SU-DHL-6 (cell line): ENCODE measurements at regions not wholly inside any gene's neighbourhood (a gene's known extent, or its start where the extent isn't known, plus 50 kb on each side); places are given as distances from the start of the nearest gene placed in this dataset.

ENCODE experiments used
- H2AFZ ChIP-seq: fragments of 200-600 bp; sonication (generic); 2 replicates; pipeline ENCODE4 v1.6.1; 2014; ENCODE audit warnings: low read depth, mild to moderate bottlenecking, moderate library complexity, mixed read lengths, antibody characterized with exemption, low read length; ENCODE audit not compliant: severe bottlenecking
- H3F3A ChIP-seq: fragments of 200-600 bp; shearing (Covaris generic); 2 replicates; pipeline ENCODE4 v1.6.0; 2016; ENCODE audit warnings: antibody characterized with exemption, mild to moderate bottlenecking; ENCODE audit not compliant: insufficient read depth
- H3K27ac ChIP-seq: fragments of 200-600 bp; sonication (generic); 2 replicates; pipeline ENCODE4 v1.5.1; 2016; ENCODE audit warnings: low read depth, mild to moderate bottlenecking, low read length, moderate library complexity, mixed read lengths
- H3K27me3 ChIP-seq: fragments of 200-600 bp; sonication (generic), shearing (Covaris generic); 2 replicates; pipeline ENCODE4 v1.6.0; 2014; ENCODE audit warnings: mild to moderate bottlenecking, low read length
- H3K36me3 ChIP-seq: fragments of 200-600 bp; sonication (generic); 2 replicates; pipeline ENCODE4 v1.6.1; 2014; ENCODE audit warnings: mild to moderate bottlenecking, low read length, mixed read lengths
- H3K4me2 ChIP-seq: fragments of 300-600, 200-600 bp; shearing (Covaris generic), sonication (generic); 2 replicates; pipeline ENCODE4 v1.6.0; 2014; ENCODE audit warnings: low read length, low read depth, mild to moderate bottlenecking; ENCODE audit not compliant: poor library complexity, severe bottlenecking
- H3K4me3 ChIP-seq: fragments of 200-600 bp; sonication (generic); 2 replicates; pipeline ENCODE4 v1.5.1; 2014; ENCODE audit warnings: antibody characterized with exemption, low read length, mild to moderate bottlenecking, mixed read lengths; ENCODE audit not compliant: insufficient read depth, poor library complexity, severe bottlenecking
- H3K79me2 ChIP-seq: fragments of 200-600 bp; sonication (generic); 2 replicates; pipeline ENCODE4 v1.6.1; 2014; ENCODE audit warnings: mild to moderate bottlenecking, low read length, moderate library complexity; ENCODE audit not compliant: insufficient read depth
- H3K9ac ChIP-seq: fragments of 200-600 bp; sonication (generic); 2 replicates; pipeline ENCODE4 v1.7.0; 2014; ENCODE audit warnings: mild to moderate bottlenecking, low read length
- H3K9me2 ChIP-seq: fragments of 200-600 bp; sonication (generic); replicated peaks from 2 replicates; pipeline ENCODE4 v1.6.1; 2014; ENCODE audit warnings: low read length; ENCODE audit not compliant: insufficient read depth
- H3K9me3 ChIP-seq: fragments of 200-600 bp; sonication (generic); 2 replicates; pipeline ENCODE4 v1.6.1; 2014; ENCODE audit warnings: low read length, mixed read lengths; ENCODE audit not compliant: insufficient read depth
- H4K20me1 ChIP-seq: fragments of 200-600 bp; sonication (generic); 2 replicates; pipeline ENCODE4 v1.6.1; 2014; ENCODE audit warnings: low read depth, mild to moderate bottlenecking, antibody characterized with exemption, low read length, moderate library complexity, mixed read lengths
- CTCF ChIP-seq: fragments of 200-600 bp; sonication (generic); IDR thresholded peaks from one replicate; pipeline ENCODE4 v1.5.1; 2017; ENCODE audit warnings: antibody characterized with exemption, mild to moderate bottlenecking, low read length, moderate library complexity; ENCODE audit not compliant: insufficient read depth, poor library complexity, severe bottlenecking
- EZH2phosphoT487 ChIP-seq: fragments of 200-600 bp; sonication (generic), shearing (Covaris generic); conservative IDR thresholded peaks from 2 replicates; pipeline ENCODE4 v1.6.1; 2018; ENCODE audit warnings: mild to moderate bottlenecking, antibody characterized with exemption, low read length, moderate library complexity, mixed read lengths

GRCh38 chr16:51544851-51545467 lies 393.9 kb upstream of the SALL1 start:
- no peak overlapping the region for H3K27ac ChIP-seq
- H3K27me3 ChIP-seq = no peaks in the 10 kb centered on the region
- H3K4me2 ChIP-seq = no peak overlapping the region
- TF ChIP-seq CTCF (no peak), EZH2phosphoT487 (no peak)
- no peaks in the 10 kb centered on the region for H3K79me2 ChIP-seq
- no peaks in the 10 kb centered on the region for H3K9me3 ChIP-seq
- H3F3A ChIP-seq = no peaks in the 10 kb centered on the region
- no peaks in the 10 kb centered on the region for H3K9me2 ChIP-seq
- no peaks in the 10 kb centered on the region for H3K36me3 ChIP-seq
- H3K4me3 ChIP-seq = no peak overlapping the region
- H3K9ac ChIP-seq = no peak overlapping the region
- no peaks in the 10 kb centered on the region for H4K20me1 ChIP-seq
- no peak overlapping the region for H2AFZ ChIP-seq

GRCh38 chr16:51543971-51544370 lies 392.9 kb upstream of the SALL1 start:
- Histone ChIP-seq H3K9me2 (no peaks in the 10 kb centered on the region), H2AFZ (no peak overlapping the region), H3K79me2 (no peaks in the 10 kb centered on the region), H3K9me3 (no peaks in the 10 kb centered on the region), H3K4me2 (no peak overlapping the region), H4K20me1 (no peaks in the 10 kb centered on the region), H3K9ac (no peak overlapping the region), H3K4me3 (no peak overlapping the region), H3K27ac (no peak overlapping the region), H3K36me3 (no peaks in the 10 kb centered on the region), H3F3A (no peaks in the 10 kb centered on the region), H3K27me3 (no peaks in the 10 kb centered on the region)
- TF ChIP-seq EZH2phosphoT487 = no peak
- TF ChIP-seq CTCF = no peak

GRCh38 chr16:51542981-51543815 lies 392.1 kb upstream of the SALL1 start:
- no peaks in the 10 kb centered on the region for H3K36me3 ChIP-seq
- H3K9ac ChIP-seq = no peak overlapping the region
- H3K27me3 ChIP-seq = no peaks in the 10 kb centered on the region
- no peak overlapping the region for H2AFZ ChIP-seq
- H3K4me3 ChIP-seq = no peak overlapping the region
- H4K20me1 ChIP-seq = no peaks in the 10 kb centered on the region
- no peaks in the 10 kb centered on the region for H3K9me2 ChIP-seq
- H3K4me2 ChIP-seq = no peak overlapping the region
- H3F3A ChIP-seq = no peaks in the 10 kb centered on the region
- H3K27ac ChIP-seq = no peak overlapping the region
- H3K79me2 ChIP-seq = no peaks in the 10 kb centered on the region
- TF ChIP-seq CTCF (no peak), EZH2phosphoT487 (no peak)
- H3K9me3 ChIP-seq = no peaks in the 10 kb centered on the region
